HL-60/S4 (cell line): ENCODE measurements at regions not wholly inside any gene's neighbourhood (a gene's known extent, or its start where the extent isn't known, plus 50 kb on each side); places are given as distances from the start of the nearest gene placed in this dataset.
"Not testable (repeated sequence)": the region's sequence is repeated elsewhere in the genome, so short reads cannot be mapped to it uniquely, and the experiment has no call there.

Experiments used
- in situ Hi-C: fragments of 300-500 bp; cut with MboI; formaldehyde crosslinking; loops from 2 replicates; pipeline ENCODE4 v1.14.3; 2022; ENCODE audit warnings: low sequenced_read_pairs

DNA sequence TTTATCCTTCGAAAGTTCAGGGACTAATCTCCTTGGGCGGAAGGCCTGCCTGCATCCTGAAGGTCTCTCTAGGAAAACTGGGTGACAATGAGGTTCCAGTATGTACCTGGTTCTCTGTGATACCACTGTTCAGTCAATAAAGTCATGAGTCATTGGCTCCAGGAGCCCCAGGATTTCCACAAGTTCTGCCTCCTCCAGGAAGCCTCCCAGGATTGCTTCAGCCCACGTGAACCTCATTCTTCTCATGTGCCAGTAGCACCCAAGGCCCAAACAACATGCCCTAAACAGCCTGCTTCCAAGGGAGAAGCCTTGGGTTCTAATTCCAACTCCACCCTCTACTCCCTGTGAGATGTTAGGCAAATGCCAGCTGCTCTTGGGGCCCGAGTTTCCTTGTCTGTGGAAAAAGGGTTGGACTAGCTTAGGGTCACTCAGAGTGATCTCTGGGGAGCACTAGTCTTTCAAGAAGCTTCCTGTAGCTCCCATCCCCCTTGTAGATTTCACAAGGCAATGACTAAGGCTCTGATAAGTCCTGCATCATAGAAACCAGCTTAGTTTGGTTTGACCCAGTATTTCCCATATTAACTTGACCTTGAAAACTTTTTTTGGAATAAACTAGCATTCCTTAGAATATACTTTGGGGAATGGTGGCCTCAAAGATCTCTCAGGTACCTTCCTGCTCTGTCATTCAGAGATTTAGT, 118.3 kb upstream of the ATP2B2 start:
- in situ Hi-C loops, result no loop called here

DNA sequence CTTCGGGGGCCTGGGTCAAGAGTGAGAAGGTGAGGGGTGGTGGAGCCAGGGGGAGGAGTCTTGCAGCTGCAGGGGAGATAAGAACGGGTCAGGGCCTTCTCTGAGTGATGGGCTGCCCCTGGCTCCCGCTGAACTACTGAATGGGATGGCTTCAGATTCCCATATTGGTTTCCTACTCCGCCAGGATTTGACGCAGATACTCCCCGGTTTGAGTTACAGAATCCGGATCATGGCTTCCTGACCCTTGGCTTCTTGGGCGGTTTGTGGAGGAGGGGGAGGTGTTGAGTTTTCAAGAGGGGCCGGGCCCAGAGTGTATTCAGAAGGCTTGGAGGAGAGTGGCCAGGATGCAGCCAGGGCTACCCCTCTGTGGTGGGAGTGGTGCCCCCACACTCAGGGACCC, 119.9 kb upstream of the ATP2B2 start:
- in situ Hi-C loops, result no loop called here

DNA sequence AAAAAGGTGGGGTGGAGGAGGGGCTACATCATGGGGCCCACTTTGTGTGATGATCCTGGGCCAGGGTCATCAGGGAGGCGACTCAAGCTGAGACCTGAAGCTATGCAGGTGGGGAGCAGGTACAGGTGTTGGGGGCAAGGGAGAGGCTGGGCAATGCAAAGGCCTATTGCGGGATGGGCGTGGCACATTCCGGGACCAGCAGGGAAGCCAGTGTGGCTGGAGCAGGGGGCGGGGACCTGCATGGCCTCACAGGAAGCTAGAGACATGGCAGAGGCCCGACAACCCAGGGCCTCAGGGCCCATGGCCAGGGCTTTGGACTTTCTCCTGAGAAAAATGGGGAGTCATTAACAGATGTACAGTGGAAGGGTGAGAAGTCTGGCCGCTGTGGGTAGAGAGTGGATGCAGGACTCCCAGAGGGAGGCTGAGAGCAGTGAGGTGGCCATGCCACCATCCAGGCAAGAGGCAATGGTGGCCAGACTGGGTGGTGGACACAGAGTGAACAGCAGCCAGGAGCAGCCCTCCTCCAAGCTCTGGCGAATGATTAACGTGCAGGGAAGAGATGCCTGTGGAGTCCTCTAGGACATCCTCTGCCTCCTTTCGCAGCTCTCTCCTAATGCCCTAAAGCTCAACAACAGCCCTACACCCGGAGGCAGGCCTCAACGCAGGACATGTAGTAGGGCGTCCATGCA, 122.6 kb upstream of the ATP2B2 start:
- in situ Hi-C loops, result no loop called here

DNA sequence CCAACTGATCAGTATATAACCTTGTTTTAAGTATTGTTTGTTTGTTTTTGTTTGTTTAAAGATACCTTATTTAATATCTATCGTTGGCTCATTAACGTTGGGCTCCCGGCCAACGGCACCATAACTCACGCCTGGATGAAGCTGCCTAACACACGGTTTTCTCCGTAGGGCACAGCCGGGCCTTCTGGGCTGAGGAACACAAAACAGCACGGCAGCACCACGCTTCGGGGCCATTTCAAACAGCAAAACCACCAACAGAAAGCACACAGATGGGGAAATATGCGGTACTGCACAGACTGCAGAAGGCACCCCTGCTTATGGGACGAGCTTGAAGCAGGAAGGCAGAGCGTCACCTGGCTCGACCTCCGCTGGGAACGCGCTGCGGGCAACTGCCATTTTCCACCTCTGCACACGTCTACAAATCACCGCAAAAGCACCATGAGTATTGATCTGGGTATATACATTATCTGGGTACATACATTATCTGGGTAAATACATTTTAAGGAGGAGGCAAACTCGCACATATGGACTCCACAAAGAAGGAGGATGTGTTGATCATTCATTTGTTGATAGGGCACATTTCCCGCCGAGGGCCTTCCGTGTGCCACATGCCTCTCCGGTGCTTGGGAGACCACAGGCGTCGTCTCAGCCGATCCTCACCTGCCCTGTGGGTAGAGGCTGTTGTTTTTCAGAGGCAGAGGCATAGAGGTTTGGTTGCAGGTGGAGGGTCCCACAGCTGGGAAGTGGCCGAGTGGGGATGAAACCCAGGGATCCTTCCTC, 123.7 kb upstream of the ATP2B2 start:
- in situ Hi-C loops, result no loop called here

DNA sequence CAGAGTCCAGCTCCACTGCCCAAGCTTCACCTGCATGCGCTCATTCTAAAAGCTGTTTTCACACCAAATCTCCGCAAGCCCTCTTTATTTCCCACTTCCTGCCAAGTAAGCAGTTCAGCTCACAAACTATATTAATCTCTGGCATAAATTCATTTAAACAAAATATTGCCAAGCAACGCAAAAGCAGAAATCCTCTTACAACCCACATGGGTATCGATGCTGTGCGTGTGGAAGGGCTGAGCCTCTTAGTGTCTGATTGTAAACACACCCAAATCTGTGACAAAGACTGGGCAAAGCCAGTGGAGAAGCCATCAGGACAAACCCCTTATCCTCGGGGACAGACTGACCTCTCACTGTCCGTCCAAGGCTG, 124.3 kb upstream of the ATP2B2 start:
- in situ Hi-C loops, result no loop called here

DNA sequence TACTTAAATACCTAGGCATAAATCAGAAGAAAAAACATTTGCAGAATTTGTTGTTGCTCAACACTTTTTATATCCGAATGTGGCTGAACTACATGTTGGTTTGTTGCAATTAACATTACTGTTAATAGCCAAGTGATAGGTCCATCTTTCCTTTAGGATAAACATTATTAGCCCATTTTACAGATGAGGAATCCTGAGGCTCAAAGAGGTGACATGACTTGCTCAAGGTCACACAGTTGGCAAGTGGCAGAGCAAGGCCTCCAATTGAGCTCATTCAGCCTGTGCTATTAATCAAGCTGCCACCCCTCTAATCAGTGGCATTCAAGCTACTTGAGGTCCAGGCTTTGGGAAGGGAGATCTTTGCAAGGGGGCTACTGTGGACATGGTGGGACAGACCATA, 125.8 kb upstream of the ATP2B2 start:
- in situ Hi-C loops, result no loop called here

DNA sequence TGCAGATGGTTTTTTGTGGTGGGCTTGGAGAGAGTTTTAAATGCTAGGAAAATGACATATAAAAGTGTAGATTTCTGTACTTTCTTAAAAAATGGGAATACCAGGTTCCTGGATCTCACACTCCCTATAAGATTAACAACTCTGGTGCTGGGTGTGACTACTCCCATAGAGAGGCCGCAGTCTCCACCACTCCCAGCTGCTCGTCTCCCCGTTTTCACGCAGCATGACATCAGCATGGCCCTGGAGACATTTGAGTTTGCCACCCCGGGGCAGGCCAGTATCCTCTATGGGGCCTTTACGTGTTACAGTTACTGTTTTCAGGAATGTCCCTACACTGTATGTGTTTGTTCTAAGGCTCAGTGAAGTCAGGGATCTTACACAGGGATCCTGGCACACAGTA, 126.7 kb upstream of the ATP2B2 start:
- in situ Hi-C loops, result no loop called here

DNA sequence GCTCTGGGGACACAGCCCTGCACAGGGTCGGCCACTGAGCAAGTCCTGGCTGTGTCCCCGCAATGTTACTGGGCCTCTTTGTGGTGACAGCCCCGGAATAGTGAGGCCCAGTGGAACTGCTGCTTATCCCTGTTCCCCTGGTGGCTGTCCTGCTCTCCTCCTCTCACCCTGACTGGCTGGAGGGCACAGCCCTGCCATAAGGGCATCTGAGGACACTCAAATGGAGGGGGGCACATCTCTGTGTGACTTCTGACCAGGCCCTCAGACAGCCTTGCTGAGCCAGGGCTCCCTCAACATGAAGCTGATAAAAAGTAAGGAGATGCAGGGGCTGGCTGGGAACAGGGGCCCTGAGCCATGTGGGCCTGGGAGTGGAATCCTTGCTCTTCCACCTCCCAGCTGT, 127.4 kb upstream of the ATP2B2 start:
- in situ Hi-C loops, result no loop called here

DNA sequence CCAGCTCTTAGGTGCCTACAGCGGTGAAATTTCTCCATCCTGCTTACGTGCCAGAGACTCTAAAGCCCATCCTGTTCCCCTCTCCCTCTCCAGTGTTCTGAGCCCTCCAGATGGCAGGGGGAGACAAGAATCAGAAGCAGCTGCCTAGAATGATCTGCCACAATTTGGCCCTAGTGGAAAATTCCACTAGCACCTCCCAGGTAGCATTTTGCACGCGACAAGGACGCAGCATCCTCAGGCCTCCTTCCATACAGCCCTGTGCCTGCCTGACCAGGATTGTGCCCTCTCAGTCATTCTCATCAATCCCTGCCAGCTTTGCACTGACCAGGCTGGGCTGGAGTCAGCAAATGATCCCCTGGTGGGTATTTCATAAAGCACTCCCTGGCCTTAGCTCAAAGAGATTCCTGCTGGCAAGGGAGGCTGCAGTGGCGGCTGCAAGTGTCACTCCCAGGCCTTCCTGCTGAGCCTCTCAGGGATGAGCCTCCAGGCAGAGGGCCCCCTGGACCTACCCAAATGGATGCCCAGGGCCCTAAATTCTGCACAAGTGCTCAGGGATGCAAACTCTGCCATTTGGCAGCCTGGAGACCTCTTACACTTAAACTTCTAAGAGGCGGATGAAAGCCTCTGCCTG, 130.2 kb upstream of the ATP2B2 start:
- in situ Hi-C loops, result no loop called here

DNA sequence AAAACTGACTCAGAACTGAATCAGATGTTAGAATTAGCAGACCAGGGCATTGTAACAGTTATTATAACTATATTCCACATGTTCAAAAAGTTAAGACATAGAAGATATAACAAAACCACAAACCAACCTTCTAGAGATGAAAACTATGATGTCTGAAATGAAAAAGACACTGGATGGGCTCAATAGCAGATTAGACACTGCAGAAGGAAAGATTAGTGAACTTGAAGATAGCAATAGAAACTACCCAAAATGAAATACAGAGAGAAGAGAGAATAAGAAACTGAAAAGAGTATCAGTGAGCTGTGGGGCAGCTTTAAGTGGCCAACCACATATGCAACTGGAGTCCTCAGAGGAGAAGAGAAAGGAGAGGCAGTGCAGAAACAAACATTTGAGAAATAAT, 132.0 kb upstream of the ATP2B2 start:
- in situ Hi-C loops, result no loop called here

DNA sequence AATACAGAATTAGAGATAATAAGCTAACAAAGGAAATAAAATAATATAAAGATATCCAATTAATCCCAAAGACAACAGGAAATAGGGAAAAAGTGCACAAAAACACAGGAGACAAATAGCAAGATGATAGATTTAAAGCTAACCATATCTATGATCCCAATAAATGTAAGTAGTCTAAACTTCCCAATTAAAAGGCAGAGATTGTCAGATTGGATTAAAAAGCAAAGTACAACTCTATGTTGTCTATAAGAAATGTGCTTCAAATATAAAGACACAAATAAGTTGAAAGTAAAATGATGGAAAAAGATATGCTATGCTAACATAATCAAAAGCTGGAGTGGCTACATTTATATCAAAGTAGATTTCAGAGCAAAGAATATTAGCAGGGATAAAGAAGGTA, 133.1 kb upstream of the ATP2B2 start:
- in situ Hi-C loops, result no loop called here

DNA sequence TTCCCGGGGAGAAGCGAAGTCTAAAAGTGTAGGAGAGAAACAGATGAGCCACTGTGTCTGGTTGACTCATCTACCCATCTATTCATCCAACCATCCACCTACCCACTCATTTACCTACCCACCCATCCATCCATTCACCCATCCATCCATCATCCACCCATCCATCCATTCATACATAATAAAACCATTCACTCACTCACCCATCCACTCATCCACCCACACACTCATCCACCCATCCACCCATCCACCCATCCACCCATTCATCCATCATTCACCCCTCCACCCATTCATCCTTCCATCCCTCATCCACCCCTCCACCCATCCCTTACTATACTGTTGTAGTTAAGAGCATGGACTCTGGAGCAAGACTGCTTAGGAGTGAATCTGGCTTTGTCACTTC, 136.4 kb upstream of the ATP2B2 start:
- in situ Hi-C loops, result no loop called here

DNA sequence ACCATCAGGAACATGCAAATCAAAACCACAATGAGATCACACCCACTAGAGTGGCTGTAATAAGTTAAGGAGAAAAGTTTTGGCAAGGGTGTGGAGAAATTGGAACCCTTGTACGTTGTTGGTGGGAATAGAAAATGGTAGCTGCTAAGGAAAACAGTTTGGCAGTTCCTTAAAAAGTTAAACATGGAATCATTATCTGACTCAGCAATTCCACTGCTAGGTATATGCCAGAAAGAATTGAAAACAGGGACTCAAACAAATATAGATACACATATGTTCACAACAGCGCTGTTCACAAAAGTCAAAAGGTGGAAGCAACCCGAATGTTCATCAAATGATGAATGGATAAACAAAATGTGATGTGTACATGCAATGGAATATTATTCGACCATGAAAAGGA, 138.8 kb upstream of the ATP2B2 start:
- in situ Hi-C loops, result no loop called here

DNA sequence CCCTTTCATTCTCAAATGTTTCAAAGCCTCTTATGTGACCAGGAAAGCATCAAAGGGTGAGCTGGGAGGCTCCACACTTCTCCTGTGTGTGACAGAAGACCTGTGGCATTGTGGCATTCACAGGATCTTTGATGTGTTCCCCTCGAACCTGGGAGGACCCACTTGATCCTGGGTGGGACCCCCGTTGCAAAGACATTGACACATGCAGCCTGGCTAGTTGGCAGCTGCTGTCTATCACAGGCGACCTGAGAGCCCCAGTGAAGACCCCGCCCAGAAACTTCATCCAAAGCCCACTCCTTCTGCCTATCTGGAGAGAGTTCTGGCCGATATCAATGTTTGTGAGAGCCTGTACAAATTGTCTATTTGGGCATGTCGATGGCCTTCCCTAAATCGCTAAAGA, 140.4 kb upstream of the ATP2B2 start:
- in situ Hi-C loops, result no loop called here

DNA sequence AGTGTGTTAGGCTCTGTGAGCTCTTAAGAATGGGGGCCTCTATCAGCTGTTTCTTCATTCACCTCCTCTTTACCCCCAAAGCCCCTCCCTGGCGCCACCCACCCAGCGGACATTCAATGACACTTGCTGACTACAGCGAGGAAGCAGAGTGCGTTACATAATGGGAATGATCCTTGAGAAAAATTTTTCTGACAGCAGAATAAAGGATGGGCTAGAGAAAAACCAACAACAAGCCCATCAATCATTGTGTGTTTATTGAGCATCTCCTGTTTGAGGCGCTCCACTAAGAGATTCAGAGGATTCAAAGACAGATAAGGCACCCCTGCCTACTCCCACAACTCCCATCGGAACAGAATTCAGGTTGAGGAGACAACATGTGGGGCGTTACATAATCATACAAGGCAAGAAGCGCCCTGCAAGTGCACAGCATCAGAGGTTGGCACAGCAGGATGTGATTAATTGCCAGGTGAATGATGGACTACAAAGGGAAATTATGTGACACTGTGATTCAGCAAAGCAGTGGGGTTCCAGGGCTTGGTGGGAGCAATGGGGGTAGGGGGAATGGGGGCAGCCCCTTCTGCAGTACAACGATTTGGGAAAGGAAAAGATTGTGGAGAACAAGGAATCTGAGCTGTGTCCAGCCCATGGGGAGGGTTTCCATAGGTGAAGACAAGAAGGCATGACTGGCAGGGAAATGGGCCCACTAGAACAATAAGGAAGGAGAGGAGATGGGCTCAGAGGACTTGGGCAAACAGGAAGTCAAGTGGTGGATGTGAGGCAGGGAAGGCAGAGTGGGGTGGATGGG, 141.3 kb upstream of the ATP2B2 start:
- in situ Hi-C loops, result no loop called here

DNA sequence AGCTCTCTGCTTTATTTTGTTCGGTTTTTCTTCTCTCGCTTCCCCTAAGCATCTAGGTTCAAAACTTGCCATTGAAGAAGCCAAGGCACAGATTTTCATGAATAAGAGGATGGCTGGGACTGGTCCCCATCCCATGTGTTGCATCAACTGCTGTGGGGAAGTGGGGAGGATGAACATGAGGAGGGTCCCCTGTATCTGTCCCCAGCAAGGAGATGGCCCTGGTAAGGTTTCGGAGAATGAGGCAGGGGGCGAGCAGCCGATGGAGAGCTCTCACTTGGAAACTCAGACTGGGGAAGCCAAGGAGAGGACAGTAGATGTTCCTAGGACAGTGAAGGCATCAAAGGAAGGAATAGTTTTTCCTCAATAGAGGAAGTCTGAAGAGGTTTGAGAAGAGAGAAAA, 142.0 kb upstream of the ATP2B2 start:
- in situ Hi-C loops, result no loop called here

DNA sequence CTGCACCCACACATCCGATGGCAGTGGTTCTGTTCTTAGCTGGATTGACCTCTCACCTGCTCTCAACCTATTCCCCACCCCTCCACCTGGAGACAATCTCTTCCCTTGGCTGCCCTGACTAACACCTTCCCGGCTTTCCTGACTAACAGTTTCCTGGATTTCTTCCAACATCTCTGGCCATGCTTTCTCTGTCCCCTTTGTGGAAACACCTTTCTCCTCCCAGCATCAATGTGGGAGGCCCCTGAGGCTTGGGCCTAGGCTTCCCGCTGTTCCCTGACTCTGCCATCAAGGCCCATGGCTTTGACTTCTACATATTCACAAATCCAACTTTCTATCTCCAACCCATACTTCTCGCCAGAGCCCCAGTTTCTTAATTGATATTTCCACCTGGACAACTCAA, 142.8 kb upstream of the ATP2B2 start:
- in situ Hi-C loops, result no loop called here

DNA sequence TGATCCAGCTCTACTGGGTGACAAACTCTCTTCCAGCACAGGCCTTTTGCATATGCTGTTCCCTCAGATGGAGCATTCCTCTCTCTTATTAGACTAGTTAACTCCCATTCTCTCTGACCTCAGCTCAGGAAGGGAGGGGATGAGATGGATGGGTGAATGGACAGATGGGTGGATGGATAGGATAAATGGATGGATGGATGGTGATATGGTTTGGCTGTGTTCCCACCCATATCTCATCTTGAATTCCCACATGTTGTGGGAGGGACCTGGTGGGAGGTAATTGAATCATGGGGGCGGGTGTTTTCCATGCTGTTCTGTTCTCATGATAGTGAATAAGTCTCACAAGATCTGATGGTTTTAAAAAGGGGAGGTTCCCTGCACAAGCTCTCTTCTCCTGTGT, 144.1 kb upstream of the ATP2B2 start:
- in situ Hi-C loops, result not testable (repeated sequence)

DNA sequence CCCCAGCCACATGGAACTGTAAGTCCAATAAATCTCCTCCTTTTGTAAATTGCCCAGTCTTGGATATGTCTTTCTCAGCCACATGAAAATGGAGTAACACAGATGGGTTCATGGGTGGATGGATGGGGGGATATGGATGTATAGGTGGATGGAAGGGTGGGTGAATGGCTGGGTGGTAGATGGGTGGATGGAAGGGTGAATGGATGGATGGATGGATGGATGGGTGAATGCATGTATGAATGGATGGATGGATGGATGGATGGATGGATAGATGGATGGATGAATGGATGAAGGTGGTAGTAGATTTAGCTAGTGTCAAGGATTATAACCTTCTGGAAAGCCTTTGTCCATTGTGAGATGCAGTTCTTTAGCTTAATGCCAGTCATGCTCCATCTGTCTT, 146.1 kb upstream of the ATP2B2 start:
- in situ Hi-C loops, result no loop called here

DNA sequence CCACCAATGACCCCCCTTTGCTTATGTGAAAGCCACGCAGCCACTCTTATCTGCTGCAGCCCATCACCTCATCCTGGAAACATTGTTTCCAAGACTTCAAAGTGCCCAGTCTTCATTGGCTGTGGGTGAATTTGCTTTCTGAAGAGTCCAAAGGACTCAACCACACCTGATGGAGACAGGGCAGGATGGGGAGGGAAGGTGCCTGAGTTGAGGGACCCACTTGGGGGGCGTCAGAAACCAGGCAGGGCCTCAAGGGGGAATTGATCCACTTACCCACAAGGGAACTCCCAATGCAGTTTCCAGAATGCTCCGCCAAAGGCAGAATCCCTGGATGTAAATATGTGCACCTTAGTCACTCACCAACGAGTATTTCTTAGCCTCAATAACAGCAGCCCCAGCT, 147.9 kb upstream of the ATP2B2 start:
- in situ Hi-C loops, result no loop called here
